GM18858 (cell line): ENCODE measurements at regions not wholly inside any gene's neighbourhood (a gene's known extent, or its start where the extent isn't known, plus 50 kb on each side); places are given as distances from the start of the nearest gene placed in this dataset.

Experiments
- ATAC-seq: cut with Tn5 transposase; IDR thresholded peaks from one replicate; pipeline ENCODE4 v1.9.1; 2021; ENCODE audit not compliant: unreplicated experiment

- no peak for ATAC-seq
Observed at GRCh38 chr17:33511670-33512069, 218.6 kb upstream of the ASIC2 start.

GRCh38 chr17:33512113-33512512 lies 219.0 kb upstream of the ASIC2 start:
- ATAC-seq = no peak

GRCh38 chr17:33513769-33514168 lies 220.7 kb upstream of the ASIC2 start:
- ATAC-seq = no peak

- ATAC-seq = no peak
Observed at GRCh38 chr17:33514369-33514768, 221.3 kb upstream of the ASIC2 start.

- ATAC-seq = no peak
Observed at GRCh38 chr17:33515974-33516373, 222.9 kb upstream of the ASIC2 start.

- ATAC-seq = no peak
Observed at GRCh38 chr17:33516645-33517044, 223.6 kb upstream of the ASIC2 start.

- no peak for ATAC-seq
Observed at GRCh38 chr17:33517746-33518145, 224.7 kb upstream of the ASIC2 start.

- no peak for ATAC-seq
Observed at GRCh38 chr17:33519692-33520091, 226.6 kb upstream of the ASIC2 start.

- no peak for ATAC-seq
Observed at GRCh38 chr17:33520426-33521330, 227.6 kb upstream of the ASIC2 start.

GRCh38 chr17:33521784-33522183 lies 228.7 kb upstream of the ASIC2 start:
- ATAC-seq = no peak

- ATAC-seq = no peak
Observed at GRCh38 chr17:33522623-33523022, 229.5 kb upstream of the ASIC2 start.

GRCh38 chr17:33523577-33523981 lies 230.5 kb upstream of the ASIC2 start:
- ATAC-seq = no peak

GRCh38 chr17:33525186-33525585 lies 232.1 kb upstream of the ASIC2 start:
- no peak for ATAC-seq

GRCh38 chr17:33526717-33527116 lies 233.6 kb upstream of the ASIC2 start:
- no peak for ATAC-seq

- ATAC-seq = no peak
Observed at GRCh38 chr17:33527290-33527689, 234.2 kb upstream of the ASIC2 start.

GRCh38 chr17:33528846-33529245 lies 235.8 kb upstream of the ASIC2 start:
- ATAC-seq = no peak

GRCh38 chr17:33529816-33530215 lies 236.7 kb upstream of the ASIC2 start:
- no peak for ATAC-seq

GRCh38 chr17:33531311-33531710 lies 238.2 kb upstream of the ASIC2 start:
- no peak for ATAC-seq

GRCh38 chr17:33534087-33534486 lies 241.0 kb upstream of the ASIC2 start:
- no peak for ATAC-seq

GRCh38 chr17:33545124-33545523 lies 252.0 kb upstream of the ASIC2 start:
- ATAC-seq = no peak

- ATAC-seq = no peak
Observed at GRCh38 chr17:33550261-33550660, 257.2 kb upstream of the ASIC2 start.

GRCh38 chr17:33551075-33551474 lies 258.0 kb upstream of the ASIC2 start:
- no peak for ATAC-seq

GRCh38 chr17:33551911-33552310 lies 258.8 kb upstream of the ASIC2 start:
- ATAC-seq = no peak
